ENCODE measurements at regions not wholly inside any gene's neighbourhood (a gene's known extent, or its start where the extent isn't known, plus 50 kb on each side); places are given as distances from the start of the nearest gene placed in this dataset.

- POLR2A ChIA-PET (ENCODE audit: unreplicated experiment) = no interaction called here
- no peaks in the 10 kb centered on the region for H3K9me2 ChIP-seq (ENCODE audit: insufficient read depth)
- no peaks in the 10 kb centered on the region for H4K20me1 ChIP-seq (ENCODE audit: insufficient read depth)
- H3K27ac ChIP-seq = no peak overlapping the region
- H3K4me3 ChIP-seq = no peak overlapping the region
- no TSS peak for BruUV-seq (replicated peaks)
- CTCF ChIA-PET = no interaction called here
- H3K36me3 ChIP-seq (ENCODE audit: low read depth) = no peaks in the 10 kb centered on the region
- H3K4me2 ChIP-seq = no peak overlapping the region
- no peak overlapping the region for H2AFZ ChIP-seq
- no peaks in the 10 kb centered on the region for H3K27me3 ChIP-seq (ENCODE audit: insufficient read depth, low read depth)
- H3K9me3 ChIP-seq (ENCODE audit: insufficient read depth, low read depth) = no peaks in the 10 kb centered on the region
- no peaks in the 10 kb centered on the region for H3F3A ChIP-seq (ENCODE audit: insufficient read depth, low read depth)
- no peak for TF ChIP-seq CTCF (conservative IDR thresholded peaks at IDR 0.05)
- TF ChIP-seq EZH2 (IDR thresholded peaks at IDR 0.05; ENCODE audit: low read depth) = no peak
- no peak for DNase-seq
- no peaks in the 10 kb centered on the region for H3K4me1 ChIP-seq (replicated peaks; ENCODE audit: insufficient read depth)
- intact Hi-C loops (cut with micrococcal nuclease; ENCODE audit: unreplicated experiment) = no loop called here
- H3K79me2 ChIP-seq (ENCODE audit: low read depth) = no peaks in the 10 kb centered on the region
Observed at GRCh38 chrX:40471965-40472648, 108.7 kb upstream of the ATP6AP2 start.

GRCh38 chrX:40470830-40471429, 109.8 kb upstream of the ATP6AP2 start:
- no peaks in the 10 kb centered on the region for H3K9me2 ChIP-seq (ENCODE audit: insufficient read depth)
- TF ChIP-seq EZH2 (IDR thresholded peaks at IDR 0.05; ENCODE audit: low read depth) (no peak), CTCF (conservative IDR thresholded peaks at IDR 0.05) (no peak)
- no peaks in the 10 kb centered on the region for H3K36me3 ChIP-seq (ENCODE audit: low read depth)
- H3K9me3 ChIP-seq (ENCODE audit: insufficient read depth, low read depth) = no peaks in the 10 kb centered on the region
- H3F3A ChIP-seq (ENCODE audit: insufficient read depth, low read depth) = no peaks in the 10 kb centered on the region
- intact Hi-C loops (cut with micrococcal nuclease; ENCODE audit: unreplicated experiment) = no loop called here
- DNase-seq = no peak
- H3K27me3 ChIP-seq (ENCODE audit: insufficient read depth, low read depth) = no peaks in the 10 kb centered on the region
- no peaks in the 10 kb centered on the region for H4K20me1 ChIP-seq (ENCODE audit: insufficient read depth)
- no TSS peak for BruUV-seq (replicated peaks)
- H3K4me1 ChIP-seq (replicated peaks; ENCODE audit: insufficient read depth) = no peaks in the 10 kb centered on the region
- H3K79me2 ChIP-seq (ENCODE audit: low read depth) = no peaks in the 10 kb centered on the region
- no peak overlapping the region for H3K27ac ChIP-seq
- no peak overlapping the region for H3K4me3 ChIP-seq
- no peak overlapping the region for H2AFZ ChIP-seq
- H3K4me2 ChIP-seq = no peak overlapping the region
- POLR2A ChIA-PET (ENCODE audit: unreplicated experiment) = no interaction called here
- CTCF ChIA-PET = no interaction called here

GRCh38 chrX:40469316-40469715, 111.5 kb upstream of the ATP6AP2 start:
- Histone ChIP-seq H3K4me2 (no peak overlapping the region), H3K27ac (no peak overlapping the region), H3K36me3 (ENCODE audit: low read depth) (no peaks in the 10 kb centered on the region), H3K27me3 (ENCODE audit: insufficient read depth, low read depth) (no peaks in the 10 kb centered on the region), H3K9me2 (ENCODE audit: insufficient read depth) (no peaks in the 10 kb centered on the region), H3K79me2 (ENCODE audit: low read depth) (no peaks in the 10 kb centered on the region), H2AFZ (no peak overlapping the region), H3K4me3 (no peak overlapping the region), H3K9me3 (ENCODE audit: insufficient read depth, low read depth) (no peaks in the 10 kb centered on the region), H3K4me1 (replicated peaks; ENCODE audit: insufficient read depth) (no peaks in the 10 kb centered on the region), H4K20me1 (ENCODE audit: insufficient read depth) (no peaks in the 10 kb centered on the region), H3F3A (ENCODE audit: insufficient read depth, low read depth) (no peaks in the 10 kb centered on the region)
- CTCF ChIA-PET = no interaction called here
- DNase-seq = no peak
- no peak for TF ChIP-seq CTCF (conservative IDR thresholded peaks at IDR 0.05)
- TF ChIP-seq EZH2 (IDR thresholded peaks at IDR 0.05; ENCODE audit: low read depth) = no peak
- POLR2A ChIA-PET (ENCODE audit: unreplicated experiment) = no interaction called here
- BruUV-seq (replicated peaks) = no TSS peak
- intact Hi-C loops (cut with micrococcal nuclease; ENCODE audit: unreplicated experiment) = no loop called here

Measured in PC-9 (cell line).